GM12865 (cell line): ENCODE measurements at regions not wholly inside any gene's neighbourhood (a gene's known extent, or its start where the extent isn't known, plus 50 kb on each side); places are given as distances from the start of the nearest gene placed in this dataset.

Experiments
- DNase-seq: peaks from one replicate; pipeline ENCODE4 v3.0.0; 2010; ENCODE audit warnings: low read depth
- H3K4me3 ChIP-seq: 2 replicates; pipeline ENCODE4 v1.5.1; 2011; ENCODE audit warnings: mild to moderate bottlenecking, low read depth, low read length, control low read depth
- CTCF ChIP-seq: IDR thresholded peaks from 2 replicates; pipeline ENCODE4 v1.5.1; 2011; ENCODE audit warnings: low read length, control low read depth, low read depth, inconsistent platforms; ENCODE audit not compliant: insufficient read depth; ENCODE audit errors: missing control alignments

DNA sequence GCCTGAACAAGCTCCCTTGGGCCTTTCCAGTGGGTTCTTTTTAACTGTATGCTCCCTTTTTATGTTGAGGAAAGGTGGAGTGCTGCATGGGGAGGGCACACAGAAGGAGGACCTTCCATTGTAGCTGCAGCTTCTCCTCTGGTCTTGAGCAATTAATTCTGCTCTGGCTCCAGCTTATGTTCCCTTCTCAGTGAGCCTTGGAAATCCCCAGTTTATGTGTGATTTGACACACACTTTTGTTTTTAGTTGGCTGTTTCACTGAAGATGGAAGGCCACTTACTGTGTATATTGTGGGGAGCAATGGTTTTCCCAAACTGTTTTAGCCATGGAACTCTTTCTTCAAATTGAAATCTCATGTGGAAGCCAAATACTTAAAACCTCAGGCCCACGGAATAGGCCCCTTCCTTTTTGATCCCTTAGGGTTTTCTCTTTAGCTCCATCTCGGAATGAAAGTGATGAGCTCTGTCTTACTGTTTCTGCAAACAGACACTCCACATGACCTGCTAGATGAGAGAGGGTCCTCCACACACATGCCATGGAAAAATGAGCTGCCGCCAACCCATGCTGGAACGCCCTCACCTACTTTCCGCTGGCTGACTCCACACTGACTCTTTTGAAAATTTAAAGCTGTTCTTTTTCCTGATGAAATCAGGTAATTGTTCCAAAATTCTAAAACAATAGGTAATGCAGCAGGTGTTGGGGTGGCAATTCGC lies 280.9 kb upstream of the SIX2 start:
- TF ChIP-seq CTCF = no peak
- no peak overlapping the region for H3K4me3 ChIP-seq
- peak; percentile 66 for DNase-seq

DNA sequence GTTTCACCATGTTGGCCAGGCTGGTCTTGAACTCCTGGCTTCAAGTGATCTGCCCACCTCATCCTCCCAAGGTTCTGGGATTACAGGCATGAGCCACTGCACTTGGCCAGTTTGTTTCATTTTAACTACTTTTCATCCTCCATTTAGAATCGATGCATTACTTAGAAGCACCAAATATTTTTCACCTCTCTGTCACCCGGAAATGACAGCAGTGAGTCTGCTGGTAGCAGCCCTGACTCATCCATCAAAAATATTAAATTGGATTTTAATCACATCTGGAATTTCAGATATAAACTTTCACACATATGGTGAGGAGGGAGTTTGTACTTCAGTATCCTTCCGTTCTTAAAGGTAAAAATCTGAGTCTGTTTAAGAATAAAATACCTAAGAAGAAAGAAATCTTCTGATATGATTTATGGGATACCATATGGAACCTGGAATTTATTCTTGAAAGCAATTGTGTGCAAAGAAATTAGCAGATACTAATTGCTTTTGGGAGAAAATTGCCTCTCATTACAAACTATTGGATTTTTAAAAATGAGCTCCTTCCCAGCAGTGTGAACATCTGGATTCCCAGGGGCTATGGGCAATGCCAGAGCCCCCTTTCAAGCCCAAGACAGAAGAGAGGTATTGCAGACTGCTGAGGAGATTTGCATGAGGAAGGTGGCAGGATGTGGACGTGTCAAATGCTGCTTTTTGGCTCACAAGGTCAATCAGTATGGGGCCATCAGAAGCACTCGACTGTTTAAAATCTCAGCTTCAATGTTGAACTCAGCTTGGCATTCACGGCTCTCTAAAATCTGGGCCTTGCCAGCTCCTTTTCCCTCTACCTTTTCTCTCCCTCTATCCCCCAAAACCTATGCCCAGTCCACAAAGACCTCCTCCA lies 279.5 kb upstream of the SIX2 start:
- TF ChIP-seq CTCF = no peak
- DNase-seq = peak; percentile 56
- no peak overlapping the region for H3K4me3 ChIP-seq

DNA sequence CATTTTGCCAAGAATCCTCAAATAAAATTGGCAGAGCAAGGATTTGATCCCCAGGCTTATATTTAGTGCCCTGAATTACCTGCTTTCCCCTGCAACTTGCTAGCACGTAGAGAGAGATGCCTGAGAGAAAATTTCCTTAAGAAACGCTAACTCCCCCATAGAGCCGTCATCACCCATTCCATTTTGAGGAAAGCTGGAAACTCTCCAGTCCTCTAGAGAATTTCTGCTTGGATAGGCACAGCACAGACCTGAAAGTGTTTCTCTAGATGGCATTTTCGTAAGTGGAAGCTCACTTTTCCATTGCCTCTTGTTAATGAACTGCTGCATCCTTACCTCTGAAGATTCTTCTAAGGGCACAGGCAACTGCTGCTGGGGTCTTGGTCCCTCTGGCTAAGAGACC lies 277.8 kb upstream of the SIX2 start:
- DNase-seq = no peak

DNA sequence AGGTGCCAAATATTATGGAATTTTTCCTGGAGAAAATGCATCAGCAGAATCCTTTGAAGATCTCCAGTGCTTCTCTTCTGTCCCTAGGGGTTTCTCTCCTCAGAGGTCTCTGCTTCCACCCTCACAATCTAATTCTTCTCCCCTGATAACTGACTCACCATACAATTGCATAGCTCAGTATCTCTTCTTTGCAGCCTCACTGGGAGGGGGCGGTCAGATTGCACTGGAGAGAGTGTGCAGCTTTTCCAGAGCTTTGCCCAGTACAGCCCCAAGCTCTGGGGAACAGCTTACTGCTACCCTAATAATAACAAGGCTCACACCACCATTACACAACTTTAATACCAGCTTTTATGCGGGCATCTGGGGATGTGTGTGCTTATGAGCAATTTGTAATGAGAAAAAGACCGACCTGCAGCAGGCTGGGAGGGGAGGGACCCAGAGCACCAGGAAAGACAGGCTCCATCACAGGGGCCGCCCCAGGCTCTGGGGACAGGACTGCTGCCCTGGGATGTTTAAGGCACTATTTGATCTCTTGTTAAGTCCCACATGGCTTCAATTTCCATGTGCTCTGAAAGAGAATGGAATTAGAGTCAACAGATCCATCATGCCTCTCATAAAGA lies 276.6 kb upstream of the SIX2 start:
- no peak overlapping the region for H3K4me3 ChIP-seq
- TF ChIP-seq CTCF = no peak
- no peak for DNase-seq

More for the DNA sequence above, 277.8 kb upstream of the SIX2 start:
- no peak overlapping the region for H3K4me3 ChIP-seq
- no peak for TF ChIP-seq CTCF

GRCh38 chr2:45285311-45285710 lies 276.1 kb upstream of the SIX2 start:
- no peak overlapping the region for H3K4me3 ChIP-seq
- no peak for TF ChIP-seq CTCF
- DNase-seq = no peak

DNA sequence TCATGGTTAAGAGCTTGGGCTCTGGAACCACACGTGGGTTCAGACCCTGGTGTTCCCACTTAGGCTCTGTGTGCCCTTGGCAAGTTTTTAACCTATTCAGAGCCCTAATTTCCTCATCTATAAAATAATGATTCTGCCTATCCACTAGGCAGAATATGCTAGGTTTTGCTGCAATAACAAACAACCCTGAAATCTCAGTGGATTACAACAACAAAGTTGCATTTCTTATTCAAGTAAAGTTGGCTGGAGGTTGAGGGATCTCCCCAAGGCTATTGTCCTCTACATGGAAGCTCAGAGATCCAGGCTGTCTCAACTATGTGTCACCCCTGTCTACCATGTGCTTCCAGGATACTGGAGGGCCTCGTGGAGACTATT lies 275.4 kb upstream of the SIX2 start:
- TF ChIP-seq CTCF = no peak
- DNase-seq = no peak
- H3K4me3 ChIP-seq = no peak overlapping the region
